SK-N-DZ (cell line): ENCODE measurements at regions not wholly inside any gene's neighbourhood (a gene's known extent, or its start where the extent isn't known, plus 50 kb on each side); places are given as distances from the start of the nearest gene placed in this dataset.

ENCODE experiments used
- DNase-seq: peaks from one replicate; pipeline ENCODE4 v3.0.0-alpha.2; 2015; ENCODE audit warnings: low spot score

DNA sequence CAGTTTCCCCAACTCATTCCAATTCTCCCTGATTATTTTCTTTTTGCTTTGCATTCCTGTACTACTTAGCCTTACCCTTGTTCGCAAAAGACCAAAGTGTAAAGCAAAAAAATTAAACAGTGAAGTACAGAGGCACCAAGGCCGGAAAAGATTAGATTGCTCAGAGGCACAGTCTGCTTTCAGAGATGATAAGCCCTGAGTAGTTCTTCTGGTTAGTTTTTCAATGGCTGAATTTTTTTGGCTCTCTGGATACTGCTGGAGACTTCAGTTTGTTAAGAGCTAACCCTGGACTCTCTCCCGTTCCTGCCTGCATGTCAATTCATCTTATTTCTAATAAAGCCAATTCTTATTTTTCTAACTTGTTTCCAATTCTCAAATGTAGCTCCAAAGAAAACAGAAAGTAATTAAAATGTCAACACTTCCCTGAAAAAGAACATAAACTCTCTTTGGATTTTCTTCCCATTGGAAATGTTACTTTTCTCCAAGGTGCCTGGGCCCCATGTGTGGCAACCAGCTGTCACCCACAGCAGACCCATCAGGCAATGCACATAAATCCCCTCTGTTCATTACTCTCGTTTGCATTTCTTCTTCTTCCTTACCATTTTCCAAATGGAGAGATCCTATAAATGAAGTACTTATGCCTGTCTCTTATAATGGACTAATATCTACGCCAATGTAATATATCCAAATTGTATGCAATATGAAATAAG, 142.8 kb downstream of the BTG1 start:
- DNase-seq: no peak

DNA sequence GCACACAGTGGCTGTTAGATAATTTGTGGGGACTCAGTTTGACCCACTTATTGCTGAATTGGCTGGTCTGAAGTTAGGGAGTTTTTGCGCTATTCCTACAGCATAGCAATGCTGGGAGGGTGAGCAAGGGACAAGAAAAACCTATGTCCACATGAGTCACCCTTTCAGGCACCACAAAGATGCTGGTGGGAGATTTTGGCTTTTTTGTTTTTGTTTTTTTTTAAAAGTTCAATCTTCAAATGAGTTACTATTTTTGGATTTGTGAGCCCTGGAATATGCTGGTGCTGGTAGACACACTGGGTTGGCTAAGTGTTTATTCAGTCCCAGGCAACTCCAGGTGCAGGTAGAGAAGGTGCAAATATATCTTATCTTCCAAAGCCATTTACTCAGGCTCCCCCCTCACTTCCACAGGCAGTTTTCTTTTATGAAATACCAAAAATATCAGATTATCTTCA, 143.4 kb downstream of the BTG1 start:
- DNase-seq: no peak

DNA sequence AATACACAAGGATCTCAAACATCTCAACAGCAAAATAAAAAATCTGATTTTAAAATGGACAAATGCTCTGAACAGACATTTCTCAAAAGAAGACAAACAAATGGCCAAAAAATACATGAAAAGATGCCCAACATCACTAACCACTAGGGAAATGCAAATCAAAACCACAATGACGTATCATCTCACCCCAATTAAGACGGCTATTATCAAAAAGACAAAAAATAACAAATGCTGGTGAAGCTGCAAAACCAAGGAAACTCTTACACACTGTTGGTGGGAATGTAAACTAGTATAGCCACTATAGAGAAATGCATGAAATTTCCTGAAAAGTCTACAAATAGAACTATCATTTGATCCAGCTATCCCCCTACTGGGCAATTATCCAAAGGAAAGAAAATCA, 145.0 kb downstream of the BTG1 start:
- DNase-seq: no peak

DNA sequence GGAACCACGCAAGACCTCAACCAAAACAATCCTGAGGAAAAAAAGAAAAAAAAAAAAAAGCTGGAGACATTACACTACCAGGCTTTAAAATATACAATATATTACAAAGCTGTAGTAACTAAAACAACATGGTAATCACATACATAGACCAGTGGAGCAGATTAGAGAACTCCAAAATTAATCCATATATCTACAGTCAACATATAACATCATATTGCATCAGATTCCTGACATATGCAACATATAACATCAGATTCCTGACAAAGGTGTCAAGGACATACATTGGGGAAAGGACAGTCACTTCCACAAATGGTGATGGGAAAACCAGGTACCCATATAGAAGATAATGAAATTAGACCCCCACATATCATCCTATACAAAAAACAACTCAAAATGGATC, 145.8 kb downstream of the BTG1 start:
- no peak for DNase-seq

DNA sequence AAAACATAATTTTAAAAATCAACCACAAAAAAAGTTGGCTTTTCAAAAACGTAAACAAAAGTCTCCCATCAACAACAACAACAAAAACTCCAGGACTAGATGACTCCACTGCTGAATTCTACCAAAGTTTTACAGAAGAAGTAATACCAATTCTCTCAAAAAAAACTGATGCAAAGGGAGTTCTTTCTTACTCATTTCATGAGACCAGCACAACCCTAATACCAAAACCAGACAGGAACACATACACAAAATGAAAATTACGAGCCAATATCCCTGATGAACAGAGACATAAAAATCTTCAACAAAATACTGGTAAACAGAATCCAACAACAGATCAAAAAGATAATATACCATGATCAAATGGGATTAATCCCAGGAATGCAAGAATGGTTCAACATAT, 147.3 kb downstream of the BTG1 start:
- DNase-seq: no peak

DNA sequence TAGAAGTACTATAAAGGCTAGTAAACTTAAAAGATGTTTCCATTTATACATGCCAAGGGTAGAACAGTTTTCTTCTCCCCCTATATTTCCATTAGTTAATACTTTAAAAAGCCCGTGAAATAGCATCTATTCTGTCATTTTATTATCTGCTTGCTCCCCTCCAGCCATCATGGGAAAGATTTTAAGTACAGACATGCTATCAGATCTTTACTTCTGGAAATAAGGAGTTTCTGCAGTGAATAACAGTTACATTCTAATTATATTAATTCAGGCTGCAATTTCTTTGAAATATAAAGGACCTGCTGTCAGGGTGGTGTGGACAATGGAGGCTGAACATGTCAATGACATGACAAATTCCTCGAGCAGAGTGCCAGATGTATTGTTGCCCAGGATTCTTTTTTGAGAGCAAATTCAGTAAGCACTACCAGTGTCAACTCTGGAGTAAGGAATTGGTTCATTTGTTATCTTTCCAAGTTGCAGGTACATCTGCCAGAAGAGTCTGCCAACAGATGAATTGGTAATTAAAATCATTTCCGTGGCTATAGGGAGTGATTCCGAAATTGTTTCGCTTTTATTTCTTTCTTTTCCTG, 151.3 kb downstream of the BTG1 start:
- peak; percentile 19 for DNase-seq

DNA sequence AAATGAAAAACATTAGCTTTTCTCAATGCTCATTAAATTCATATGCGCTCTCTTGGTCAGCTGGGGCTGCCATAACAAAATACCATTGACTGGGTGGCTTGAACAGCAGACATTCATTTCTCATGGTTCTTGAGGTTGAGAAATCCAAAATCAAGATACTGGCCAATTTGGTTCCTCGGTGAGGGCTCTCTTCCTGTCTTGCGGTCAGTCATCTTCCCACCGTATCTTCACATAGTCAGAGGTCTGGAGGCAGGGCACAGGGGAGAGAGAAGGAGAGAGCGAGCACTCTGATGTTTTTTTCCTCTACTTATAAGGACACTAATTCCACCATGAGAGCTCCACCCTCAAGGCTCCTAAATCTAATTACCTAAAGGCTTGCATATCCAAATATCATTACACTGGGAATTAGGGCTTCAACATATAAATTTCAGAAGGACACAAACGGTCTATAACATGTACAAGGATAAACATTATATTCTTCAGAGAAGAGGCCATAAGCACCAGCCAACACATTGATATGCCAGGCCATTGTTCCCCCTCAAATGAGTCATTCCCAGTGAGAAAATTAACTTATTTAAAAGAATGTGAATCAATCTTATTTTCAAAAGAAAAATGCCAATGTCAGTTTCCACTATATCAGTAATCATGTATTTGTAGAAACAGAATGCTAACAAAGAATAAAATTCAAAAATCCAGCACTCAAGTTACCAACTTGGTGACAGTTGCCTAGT, 152.2 kb downstream of the BTG1 start:
- DNase-seq: no peak

DNA sequence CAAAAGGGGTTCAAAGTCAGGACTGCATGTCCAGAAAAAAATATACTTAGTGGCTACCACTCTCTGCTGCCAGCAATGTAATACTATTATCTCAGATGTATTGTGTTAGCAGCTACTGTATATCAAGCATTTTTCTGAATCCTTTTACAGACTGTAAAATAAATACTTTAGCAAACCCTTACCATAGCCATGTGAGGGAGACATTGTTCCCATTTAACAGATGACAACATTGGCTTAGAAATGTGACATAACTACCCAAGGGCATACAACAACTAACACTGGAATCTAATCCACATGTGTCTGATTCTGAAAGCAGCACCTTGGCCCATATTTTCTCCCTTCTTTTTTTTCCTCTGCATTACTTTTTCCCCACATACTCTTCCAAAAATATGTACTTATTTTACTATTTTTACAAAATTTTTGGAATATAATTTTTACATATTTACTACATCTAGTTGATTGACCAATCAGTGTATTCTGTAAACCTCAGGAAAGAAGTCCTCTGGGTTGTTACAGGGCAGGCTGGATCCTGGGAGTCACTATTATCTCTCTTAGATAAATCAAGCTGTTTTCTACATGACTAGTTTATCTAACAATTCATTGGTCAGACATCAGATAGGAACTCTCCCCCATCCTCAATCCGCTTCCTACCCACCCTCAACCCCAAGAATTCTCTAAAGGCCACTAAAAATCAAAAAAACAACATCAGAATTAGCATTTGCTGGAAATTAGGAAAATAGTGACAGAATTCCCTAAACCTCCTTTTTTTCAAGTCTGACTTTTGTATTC, 154.1 kb downstream of the BTG1 start:
- no peak for DNase-seq

DNA sequence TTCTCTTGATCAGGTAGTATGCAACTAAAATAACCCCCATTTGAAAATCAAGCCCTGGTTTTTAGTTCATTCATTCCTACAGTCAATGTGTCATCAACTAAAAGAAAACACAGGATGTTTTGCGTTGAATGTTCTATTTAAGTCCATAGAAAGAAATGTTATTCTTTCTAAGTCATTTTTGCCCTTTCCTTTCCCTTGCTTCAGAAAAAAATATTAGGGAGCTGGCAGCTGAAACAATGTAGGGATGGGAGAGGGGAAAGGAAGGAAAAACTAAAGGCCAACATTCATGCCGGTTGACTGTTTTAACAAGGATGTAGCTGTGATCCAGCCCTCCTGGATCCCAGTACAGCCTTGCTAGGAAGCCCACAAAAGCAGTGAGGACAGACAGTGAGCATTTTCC, 155.1 kb downstream of the BTG1 start:
- DNase-seq: no peak

DNA sequence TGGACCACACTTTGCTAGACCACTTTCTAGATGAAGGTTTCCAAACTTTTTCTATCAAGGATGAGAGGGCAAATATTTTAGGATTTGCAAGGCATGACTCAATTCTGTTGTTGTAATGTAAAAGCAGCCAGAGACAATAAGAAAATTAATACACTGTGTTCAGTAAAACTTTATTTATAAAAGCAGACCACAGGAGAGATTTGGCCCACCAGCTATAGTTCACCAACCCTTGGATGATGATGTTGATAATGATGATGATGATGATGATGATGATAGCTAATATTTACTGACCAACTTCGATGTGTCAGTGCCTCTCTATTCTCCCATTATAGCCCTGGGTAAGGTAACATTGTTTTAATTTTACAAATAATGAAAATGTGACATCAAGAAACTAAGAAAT, 156.5 kb downstream of the BTG1 start:
- no peak for DNase-seq

DNA sequence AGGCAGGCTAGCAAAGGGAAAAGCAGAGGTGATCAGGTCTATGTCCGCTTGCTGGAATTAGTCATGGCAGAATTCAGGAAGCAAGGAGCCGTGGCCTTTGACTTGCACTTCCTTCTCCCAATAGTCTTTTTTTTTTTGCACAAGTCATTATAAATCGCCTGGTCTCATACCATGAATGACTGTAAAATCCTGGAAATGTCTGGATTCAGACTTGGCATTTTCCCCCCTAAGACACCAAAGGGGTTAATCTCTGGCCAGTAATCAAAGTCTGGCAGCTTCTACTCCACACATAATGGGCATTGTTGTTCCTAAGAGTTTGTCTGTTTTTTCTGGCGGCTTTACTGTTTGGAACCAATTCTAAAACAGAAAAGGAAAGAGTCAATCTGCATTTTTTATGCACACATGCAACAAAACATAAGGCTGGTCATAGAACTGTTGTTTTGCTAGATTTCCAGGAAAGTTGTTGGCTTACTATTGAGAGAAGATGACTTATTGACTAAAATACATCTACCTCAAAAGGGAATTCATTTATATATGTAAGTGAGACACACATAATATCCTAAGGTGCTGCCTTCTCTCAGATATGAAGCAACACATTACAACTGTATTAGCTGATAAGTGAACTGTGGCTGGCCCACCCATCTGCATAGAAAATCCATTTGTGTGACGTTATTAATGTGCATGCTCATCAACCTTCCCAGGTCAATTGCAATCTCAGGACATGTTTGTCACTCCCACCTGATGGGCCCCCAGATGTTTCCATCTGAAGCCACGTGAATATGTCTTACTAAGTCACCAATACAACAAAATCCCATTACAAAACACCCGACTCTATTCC, 157.3 kb downstream of the BTG1 start:
- no peak for DNase-seq

DNA sequence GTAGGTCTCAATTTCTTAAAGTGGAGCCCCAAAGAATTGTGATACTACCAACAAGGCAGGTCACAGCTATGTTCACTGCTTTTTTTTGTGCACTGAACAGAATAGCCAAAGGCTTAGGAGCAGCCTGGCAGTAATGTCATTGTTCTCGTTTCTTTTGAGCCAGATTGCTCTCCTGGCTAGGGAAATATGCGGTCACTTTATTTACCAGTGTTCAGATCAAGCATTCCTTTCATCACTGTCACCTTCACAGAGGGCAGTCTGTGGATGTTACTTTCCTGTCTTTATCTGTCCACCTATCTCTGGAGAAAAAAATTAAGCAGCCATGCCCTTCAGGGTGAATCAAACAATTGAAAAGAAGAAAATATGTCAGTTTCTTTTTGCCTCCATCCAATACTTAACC, 159.6 kb downstream of the BTG1 start:
- no peak for DNase-seq

DNA sequence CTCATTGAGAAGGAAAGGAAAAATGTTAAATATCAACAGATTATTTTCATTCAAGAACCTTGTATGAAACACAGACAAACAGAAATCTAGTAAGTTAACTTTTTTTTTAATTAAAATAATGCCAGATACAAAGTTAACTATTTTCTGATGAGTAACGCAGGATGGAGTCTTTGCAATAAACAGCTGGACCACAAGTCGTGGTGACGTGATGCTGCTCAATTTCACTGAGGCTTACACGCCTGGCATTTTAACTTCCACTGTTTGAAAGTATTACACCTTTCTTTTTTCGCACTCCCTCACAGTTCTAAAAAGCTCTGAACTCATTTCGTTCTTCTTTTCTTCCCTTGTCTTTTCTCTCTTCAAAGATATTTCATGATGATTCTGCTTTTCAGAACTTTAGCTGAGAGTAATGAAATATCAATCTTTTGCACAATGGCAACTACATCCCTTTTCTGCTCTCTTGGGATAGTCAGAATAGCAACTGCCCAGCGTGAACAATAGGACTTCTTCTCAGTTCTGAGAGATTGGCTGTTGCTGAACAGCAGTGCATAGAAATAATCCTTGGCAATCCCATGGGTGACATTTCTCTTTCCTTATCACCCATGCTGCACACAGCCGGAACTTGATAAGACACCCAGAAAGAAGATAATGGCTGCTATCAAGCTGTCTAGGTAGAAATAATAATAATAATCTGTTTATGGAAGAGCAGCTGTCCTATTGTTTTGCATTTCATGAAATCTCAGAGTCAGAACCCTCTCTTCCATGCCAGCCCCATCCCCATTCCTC, 160.5 kb downstream of the BTG1 start:
- no peak for DNase-seq

DNA sequence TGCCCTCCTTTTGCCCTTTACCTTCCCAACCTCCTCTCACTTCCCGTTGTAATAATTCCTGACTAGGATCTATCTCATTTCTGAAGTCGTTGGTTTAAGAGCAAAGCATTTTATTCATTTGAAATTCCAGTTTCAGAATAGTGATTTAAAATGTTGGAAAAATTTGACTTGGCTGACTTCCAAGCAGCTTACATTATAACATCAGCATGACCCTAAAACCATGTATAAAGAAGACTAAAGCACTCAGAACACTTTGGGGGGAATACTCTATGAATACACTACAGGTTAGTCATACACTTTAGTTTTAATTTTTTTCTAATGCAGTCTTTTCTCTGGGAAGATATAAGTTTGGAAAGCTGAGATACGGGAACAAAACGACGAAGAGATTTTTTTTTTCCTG, 161.1 kb downstream of the BTG1 start:
- DNase-seq: no peak

DNA sequence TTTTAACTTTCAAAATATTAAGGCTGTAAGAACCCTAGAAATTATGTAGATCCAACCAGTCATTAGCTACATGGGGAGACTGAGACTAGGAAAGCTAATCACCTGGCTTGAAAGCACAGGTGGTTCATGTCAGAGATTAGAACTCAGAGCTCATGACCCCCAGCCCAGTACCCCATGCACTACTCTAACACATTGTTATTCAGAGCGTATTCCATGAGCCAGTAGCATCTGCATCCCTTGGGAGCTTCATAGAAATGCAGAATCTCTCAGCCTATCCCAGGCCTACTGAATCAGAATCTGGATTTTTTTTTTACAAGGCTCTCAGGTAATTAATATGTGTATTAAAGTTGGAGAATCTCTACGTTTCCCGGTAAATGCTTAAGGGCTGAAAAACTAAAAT, 161.7 kb downstream of the BTG1 start:
- DNase-seq: no peak

DNA sequence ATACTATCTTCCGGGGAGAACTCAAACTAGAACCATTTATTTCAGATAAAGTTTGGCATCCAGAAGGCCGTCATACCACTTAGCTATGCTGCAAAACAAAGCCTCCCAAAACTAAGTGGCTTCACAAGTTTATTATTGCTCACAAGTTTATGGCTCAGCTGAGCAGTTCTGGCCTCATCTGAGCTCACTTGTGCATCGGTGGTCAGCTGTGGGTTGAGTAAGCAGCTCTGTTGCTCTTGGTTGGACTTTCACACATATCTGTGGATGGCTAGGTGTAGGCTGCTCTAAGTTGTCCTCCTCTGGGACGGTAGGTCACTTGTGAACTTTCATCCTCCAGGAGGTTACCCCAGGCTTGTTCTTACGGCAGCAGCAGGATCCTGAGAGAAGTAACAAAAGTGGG, 162.7 kb downstream of the BTG1 start:
- no peak for DNase-seq

DNA sequence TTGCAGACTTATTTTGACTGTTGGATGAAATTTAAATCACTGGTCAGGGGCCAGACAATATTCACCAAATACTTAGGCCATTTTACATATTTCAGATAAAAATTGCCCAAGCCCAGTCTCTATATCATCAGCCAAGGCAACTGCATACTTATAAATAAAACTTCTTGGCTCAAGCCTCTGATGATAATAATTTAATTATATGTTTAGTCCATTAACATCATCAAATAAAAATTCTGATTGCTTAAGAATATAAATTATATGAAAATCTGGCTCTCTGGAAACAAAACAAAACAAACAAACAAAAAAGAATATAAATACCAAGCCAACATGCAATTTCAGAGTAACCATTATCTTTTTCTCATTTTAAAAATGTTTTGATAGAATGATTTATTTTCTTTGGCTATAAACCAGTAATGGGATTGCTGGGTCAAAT, 165.2 kb downstream of the BTG1 start:
- DNase-seq: no peak

DNA sequence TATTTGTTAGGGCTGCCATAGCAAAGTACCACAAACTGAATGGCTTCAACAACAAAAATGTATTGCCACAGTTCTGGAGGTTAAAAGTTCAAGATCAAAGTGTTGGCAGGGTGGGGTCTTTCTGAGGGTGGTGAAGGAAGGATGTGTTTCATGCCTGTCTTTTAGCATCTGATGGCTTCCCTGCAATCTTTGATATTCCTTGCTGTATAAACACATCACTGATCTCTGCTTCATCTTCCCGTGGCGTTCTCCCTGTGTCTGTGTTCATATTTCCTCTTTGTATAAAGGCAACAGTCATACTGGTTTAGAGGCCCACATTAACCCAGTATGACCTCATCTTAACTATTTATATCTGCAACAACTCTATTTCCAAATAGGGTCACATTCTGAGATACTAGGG, 167.5 kb downstream of the BTG1 start:
- DNase-seq: no peak

DNA sequence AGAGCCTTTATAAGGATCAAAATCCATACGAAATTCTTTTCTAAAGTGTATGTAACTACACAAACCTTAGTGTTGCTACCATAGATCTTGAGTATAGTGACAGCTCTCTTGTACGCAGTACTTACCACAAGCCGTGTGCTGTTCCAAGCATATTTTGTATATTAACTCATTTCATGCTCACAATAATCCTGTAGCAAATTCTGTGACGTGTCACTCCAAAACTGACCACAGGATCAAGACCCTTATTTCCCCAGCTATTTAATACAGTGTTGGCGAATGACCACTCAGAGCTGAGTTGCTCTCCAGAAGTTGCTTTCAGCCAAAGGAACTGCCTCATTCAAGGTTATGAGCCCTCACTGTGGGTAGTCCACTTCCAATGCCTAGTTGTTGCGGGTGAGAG, 169.8 kb downstream of the BTG1 start:
- DNase-seq: no peak

DNA sequence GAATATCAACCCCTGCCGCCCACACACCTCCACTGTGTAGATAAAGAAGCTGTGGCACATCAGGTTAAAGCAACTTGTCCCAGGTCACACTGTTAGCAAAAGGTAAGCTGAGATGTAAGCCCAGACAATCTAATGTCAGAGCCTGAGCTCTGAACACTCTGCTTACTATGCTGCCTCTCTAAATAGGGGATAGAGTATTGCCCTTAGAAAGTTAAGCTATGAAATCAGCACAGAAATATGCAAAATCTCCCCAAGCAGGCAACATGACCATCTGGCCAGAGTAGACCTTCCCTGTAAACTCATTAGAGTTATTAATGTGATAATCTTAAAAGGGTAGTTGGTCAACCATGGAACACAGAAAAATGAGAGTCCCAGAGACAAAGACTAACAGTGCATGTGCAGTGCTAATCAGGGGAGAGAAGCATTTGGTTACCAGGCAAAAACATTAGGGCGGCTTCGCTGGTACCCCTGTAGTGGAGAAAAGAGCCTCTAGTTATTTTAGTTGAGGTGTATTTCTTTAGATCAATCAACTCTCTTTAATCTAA, 171.0 kb downstream of the BTG1 start:
- no peak for DNase-seq
